PC-3 (cell line): ENCODE measurements at regions not wholly inside any gene's neighbourhood (a gene's known extent, or its start where the extent isn't known, plus 50 kb on each side); places are given as distances from the start of the nearest gene placed in this dataset.

Experiments
- ATAC-seq: fragments of 200-7000 bp; cut with Tn5 transposase; 2 replicates; pipeline ENCODE4 v1.9.1; 2020; ENCODE audit warnings: mild to moderate bottlenecking, moderate library complexity
- BruUV-seq: library from RNA; stranded (reverse); fragments of 400-500 nt; replicated peaks from 2 replicates; lab custom pipeline; 2021; lab: Mats Ljungman, UMichigan
- CTCF ChIA-PET: fragments of 300-600 bp; sonication (Branson Sonifier 250); formaldehyde crosslinking; loops from one replicate; lab custom pipeline; 2022; ENCODE audit warnings: antibody characterized with exemption; lab: Charles Lee
- POLR2A ChIA-PET: fragments of 300-600 bp; sonication (Branson Sonifier 250); formaldehyde crosslinking; loops from one replicate; lab custom pipeline; 2022; ENCODE audit warnings: antibody characterized with exemption; ENCODE audit not compliant: unreplicated experiment; lab: Charles Lee
- DNase-seq: peaks from one replicate; pipeline ENCODE4 v3.0.0-alpha.2; 2015
- H2AFZ ChIP-seq: fragments of 300-600 bp; sonication (generic); 2 replicates; pipeline ENCODE4 v1.6.0; 2016; ENCODE audit warnings: antibody characterized with exemption, low read length
- H3F3A ChIP-seq: fragments of 300-600 bp; sonication (generic); one replicate; pipeline ENCODE4 v1.6.0; 2017; ENCODE audit warnings: antibody characterized with exemption, low read length, control low read depth, mild to moderate bottlenecking; ENCODE audit not compliant: unreplicated experiment
- H3K27ac ChIP-seq: fragments of 300-600 bp; sonication (generic); 2 replicates; pipeline ENCODE4 v1.5.1; 2016; ENCODE audit warnings: mild to moderate bottlenecking, low read length
- H3K27me3 ChIP-seq: fragments of 300-600 bp; sonication (generic); 2 replicates; pipeline ENCODE4 v1.6.1; 2016; ENCODE audit warnings: low read length, mixed read lengths
- H3K36me3 ChIP-seq: fragments of 300-600 bp; sonication (generic); 2 replicates; pipeline ENCODE4 v1.6.1; 2016; ENCODE audit warnings: low read depth, mixed run types, low read length, mixed read lengths
- H3K4me1 ChIP-seq: fragments of 300-600 bp; sonication (generic); 2 replicates; pipeline ENCODE4 v1.5.1; 2016; ENCODE audit warnings: low read length; ENCODE audit not compliant: insufficient read depth
- H3K4me2 ChIP-seq: fragments of 300-600 bp; sonication (generic); 2 replicates; pipeline ENCODE4 v1.6.0; 2016; ENCODE audit warnings: low read length
- H3K4me3 ChIP-seq: fragments of 300-600 bp; sonication (generic); 2 replicates; pipeline ENCODE4 v1.5.1; 2016; ENCODE audit warnings: mild to moderate bottlenecking, low read length, mixed read lengths
- H3K79me2 ChIP-seq: fragments of 300-600 bp; sonication (generic); 2 replicates; pipeline ENCODE4 v1.6.1; 2017; ENCODE audit warnings: low read length, mixed read lengths
- H3K9ac ChIP-seq: fragments of 300-600 bp; sonication (generic); 2 replicates; pipeline ENCODE4 v1.6.0; 2016; ENCODE audit warnings: mild to moderate bottlenecking, low read length
- H3K9me2 ChIP-seq: fragments of 300-600 bp; sonication (generic); replicated peaks from 2 replicates; pipeline ENCODE4 v1.6.1; 2016; ENCODE audit warnings: mixed run types, low read length, mixed read lengths
- H3K9me3 ChIP-seq: fragments of 300-600 bp; sonication (generic); 2 replicates; pipeline ENCODE4 v1.6.1; 2016; ENCODE audit warnings: low read length, mixed read lengths
- H4K20me1 ChIP-seq: fragments of 300-600 bp; sonication (generic); 2 replicates; pipeline ENCODE4 v1.6.1; 2016; ENCODE audit warnings: low read length, mixed read lengths
- CTCF ChIP-seq: fragments of 300-600 bp; sonication (generic); conservative IDR thresholded peaks from 2 replicates; pipeline ENCODE4 v1.5.1; 2017; ENCODE audit warnings: antibody characterized with exemption, low read depth, mild to moderate bottlenecking, low read length
- EZH2 ChIP-seq: fragments of 300-600 bp; sonication (generic); IDR thresholded peaks from one replicate; pipeline ENCODE4 v1.6.1; 2017; ENCODE audit warnings: antibody characterized with exemption, mild to moderate bottlenecking, low read length; ENCODE audit not compliant: unreplicated experiment
- EZH2phosphoT487 ChIP-seq: fragments of 300-600 bp; sonication (generic); IDR thresholded peaks from 2 replicates; pipeline ENCODE4 v1.6.1; 2018; ENCODE audit warnings: mild to moderate bottlenecking, antibody characterized with exemption, low read length, borderline replicate concordance
- intact Hi-C: fragments of 100-400 bp; cut with micrococcal nuclease; formaldehyde crosslinking; loops from 2 replicates; pipeline ENCODE4 v1.9.0; 2023

DNA sequence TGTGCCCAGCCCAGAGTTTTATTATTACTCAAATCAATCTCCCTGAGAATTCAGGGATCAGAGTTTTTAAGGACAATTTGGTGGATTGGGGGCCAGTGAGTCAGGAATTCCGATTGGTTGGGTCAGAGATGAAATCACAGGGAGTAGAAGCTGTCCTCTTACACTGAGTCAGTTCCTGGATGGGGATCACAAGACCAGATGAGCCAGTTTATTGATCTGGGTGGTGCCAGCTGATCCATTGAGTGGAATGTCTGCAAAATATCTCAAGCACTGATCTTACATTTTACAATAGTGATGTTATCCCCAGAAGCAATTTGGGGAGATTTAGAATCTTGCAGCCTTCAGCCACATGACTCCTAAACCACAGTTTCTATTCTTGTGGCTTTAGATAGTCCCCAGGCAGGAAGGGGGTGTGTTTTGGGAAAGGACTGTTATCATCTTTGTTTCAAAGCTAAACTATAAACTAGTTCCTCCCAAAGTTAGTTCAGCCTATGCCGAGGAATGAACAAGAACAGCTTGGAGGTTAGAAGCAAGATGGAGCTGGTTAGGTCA is 89.1 kb upstream of the CNOT2 start:
- CTCF ChIA-PET, result no interaction called here
- no TSS peak for BruUV-seq
- no peak overlapping the region for H3K9ac ChIP-seq
- peaks cover 2% of the 10 kb centered on the region; the same call in 1 of the 2 replicates for H3K36me3 ChIP-seq
- no peaks in the 10 kb centered on the region for H3K27me3 ChIP-seq
- no peaks in the 10 kb centered on the region for H4K20me1 ChIP-seq
- H3K4me3 ChIP-seq, result no peak overlapping the region
- no peaks in the 10 kb centered on the region for H3K4me1 ChIP-seq
- POLR2A ChIA-PET, result no interaction called here
- no peak overlapping the region for H2AFZ ChIP-seq
- no peaks in the 10 kb centered on the region for H3K79me2 ChIP-seq
- DNase-seq (no peak), ATAC-seq (no peak)
- no peak for TF ChIP-seq CTCF
- no peak for TF ChIP-seq EZH2
- TF ChIP-seq EZH2phosphoT487, result no peak
- peaks cover 27% of the 10 kb centered on the region; the same call in 1 of the 2 replicates for H3K9me3 ChIP-seq
- intact Hi-C loops, result no loop called here
- no peak overlapping the region for H3K4me2 ChIP-seq
- no peaks in the 10 kb centered on the region for H3F3A ChIP-seq
- no peaks in the 10 kb centered on the region for H3K9me2 ChIP-seq
- H3K27ac ChIP-seq, result no peak overlapping the region

- Histone ChIP-seq H3K27ac (no peak overlapping the region), H3K79me2 (no peaks in the 10 kb centered on the region), H3K4me1 (no peaks in the 10 kb centered on the region), H3K27me3 (no peaks in the 10 kb centered on the region), H3K4me2 (no peak overlapping the region), H3K9ac (no peak overlapping the region), H4K20me1 (no peaks in the 10 kb centered on the region), H3K9me3 (peaks cover 27% of the 10 kb centered on the region; the same call in 1 of the 2 replicates), H3K36me3 (peaks cover 2% of the 10 kb centered on the region; the same call in 1 of the 2 replicates), H3K9me2 (no peaks in the 10 kb centered on the region), H2AFZ (no peak overlapping the region), H3K4me3 (no peak overlapping the region), H3F3A (no peaks in the 10 kb centered on the region)
- intact Hi-C loops, result no loop called here
- TF ChIP-seq EZH2, result no peak
- TF ChIP-seq CTCF, result no peak
- no peak for TF ChIP-seq EZH2phosphoT487
- ATAC-seq (no peak), DNase-seq (peak; percentile 26)
- ChIA-PET CTCF (no interaction called here), POLR2A (interaction anchor here (0.7 kb wide), 1 partner anchor 164 kb away, joined by 3 read pairs; no protein-coding TSS in a partner anchor)
- BruUV-seq, result no TSS peak
These were observed 88.2 kb upstream of the CNOT2 start for GRCh38 chr12:70154960-70155589.

DNA sequence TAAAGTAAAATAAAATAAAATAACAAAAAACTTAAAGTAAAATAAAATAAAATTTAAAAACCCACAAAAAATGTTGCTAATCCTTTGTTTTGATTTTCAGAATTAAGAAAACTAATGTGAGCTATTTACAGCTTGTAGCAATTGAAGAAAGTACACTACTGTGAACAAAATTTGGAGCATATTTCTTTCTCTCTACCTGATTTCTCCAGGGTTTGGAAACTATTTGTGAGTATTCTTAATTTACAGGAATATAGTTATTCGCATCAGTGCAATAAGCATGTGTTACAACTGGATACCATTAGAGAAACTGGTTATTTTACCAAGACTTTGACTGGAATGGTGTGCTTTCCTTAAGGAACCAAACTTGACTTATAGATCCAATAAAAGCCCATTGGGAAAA is 86.1 kb upstream of the CNOT2 start:
- H3F3A ChIP-seq, result no peaks in the 10 kb centered on the region
- H3K4me2 ChIP-seq, result no peak overlapping the region
- BruUV-seq, result no TSS peak
- no peak for DNase-seq
- ChIA-PET POLR2A (no interaction called here), CTCF (no interaction called here)
- ATAC-seq, result no peak
- no peaks in the 10 kb centered on the region for H3K79me2 ChIP-seq
- H4K20me1 ChIP-seq, result no peaks in the 10 kb centered on the region
- H3K27ac ChIP-seq, result no peak overlapping the region
- H3K4me1 ChIP-seq, result no peaks in the 10 kb centered on the region
- intact Hi-C loops, result no loop called here
- H3K9ac ChIP-seq, result no peak overlapping the region
- H3K36me3 ChIP-seq, result peaks cover 2% of the 10 kb centered on the region; the same call in 1 of the 2 replicates
- no peak overlapping the region for H2AFZ ChIP-seq
- no peaks in the 10 kb centered on the region for H3K27me3 ChIP-seq
- H3K9me2 ChIP-seq, result no peaks in the 10 kb centered on the region
- H3K4me3 ChIP-seq, result no peak overlapping the region
- TF ChIP-seq CTCF (no peak), EZH2 (no peak), EZH2phosphoT487 (no peak)
- peaks cover 27% of the 10 kb centered on the region; the same call in 1 of the 2 replicates for H3K9me3 ChIP-seq
